GM18505 (cell line): ENCODE measurements at regions not wholly inside any gene's neighbourhood (a gene's known extent, or its start where the extent isn't known, plus 50 kb on each side); places are given as distances from the start of the nearest gene placed in this dataset.
"Not testable (repeated sequence)": the region's sequence is repeated elsewhere in the genome, so short reads cannot be mapped to it uniquely, and the experiment has no call there.

Source experiments
- ATAC-seq: cut with Tn5 transposase; IDR thresholded peaks from one replicate; pipeline ENCODE4 v1.9.1; 2021; ENCODE audit not compliant: unreplicated experiment
- POLR2A ChIP-seq: IDR thresholded peaks from 4 replicates; pipeline ENCODE4 v1.6.1; 2011; ENCODE audit warnings: borderline replicate concordance; ENCODE audit not compliant: insufficient read depth, insufficient read length; ENCODE audit errors: extremely low read depth

DNA sequence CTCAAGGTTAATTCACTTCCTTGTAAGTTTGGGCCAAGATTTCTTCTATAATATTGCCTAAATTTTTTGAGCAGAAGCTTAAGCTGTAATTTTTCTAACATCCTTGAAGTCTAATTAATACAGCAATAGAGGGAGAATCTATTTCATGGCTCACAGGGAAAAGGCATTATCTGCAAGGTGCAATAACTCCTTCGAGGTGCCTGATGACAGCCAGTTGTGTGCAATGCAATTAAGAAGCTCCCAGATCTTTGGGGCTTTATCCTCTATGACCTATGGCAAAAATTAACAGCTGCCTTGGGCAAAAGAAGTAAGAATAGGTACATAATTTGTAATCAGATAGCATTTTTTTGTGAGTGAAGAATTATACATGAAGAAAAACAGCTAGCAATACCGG is 554.6 kb upstream of the SALL3 start:
- TF ChIP-seq POLR2A = no peak
- ATAC-seq = no peak

DNA sequence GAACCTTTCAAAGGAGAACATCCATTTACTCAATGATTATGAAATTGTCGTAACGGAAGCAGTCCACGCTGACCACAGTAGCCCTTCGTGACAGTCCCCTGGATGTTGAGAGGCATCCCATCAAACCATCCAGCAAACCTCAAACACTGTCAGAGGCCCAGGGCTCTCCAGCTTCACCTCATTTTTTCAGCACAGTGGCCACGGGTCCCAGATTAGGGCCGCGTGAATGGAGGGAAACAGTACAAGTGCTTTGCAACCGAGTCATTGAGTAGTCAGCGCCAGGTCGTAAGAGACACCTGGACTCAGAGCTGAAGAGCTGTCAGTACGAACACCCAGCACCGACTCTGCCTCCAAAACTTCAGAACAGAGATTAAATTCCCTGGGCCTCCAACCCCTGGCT is 552.5 kb upstream of the SALL3 start:
- ATAC-seq = no peak
- TF ChIP-seq POLR2A = no peak

DNA sequence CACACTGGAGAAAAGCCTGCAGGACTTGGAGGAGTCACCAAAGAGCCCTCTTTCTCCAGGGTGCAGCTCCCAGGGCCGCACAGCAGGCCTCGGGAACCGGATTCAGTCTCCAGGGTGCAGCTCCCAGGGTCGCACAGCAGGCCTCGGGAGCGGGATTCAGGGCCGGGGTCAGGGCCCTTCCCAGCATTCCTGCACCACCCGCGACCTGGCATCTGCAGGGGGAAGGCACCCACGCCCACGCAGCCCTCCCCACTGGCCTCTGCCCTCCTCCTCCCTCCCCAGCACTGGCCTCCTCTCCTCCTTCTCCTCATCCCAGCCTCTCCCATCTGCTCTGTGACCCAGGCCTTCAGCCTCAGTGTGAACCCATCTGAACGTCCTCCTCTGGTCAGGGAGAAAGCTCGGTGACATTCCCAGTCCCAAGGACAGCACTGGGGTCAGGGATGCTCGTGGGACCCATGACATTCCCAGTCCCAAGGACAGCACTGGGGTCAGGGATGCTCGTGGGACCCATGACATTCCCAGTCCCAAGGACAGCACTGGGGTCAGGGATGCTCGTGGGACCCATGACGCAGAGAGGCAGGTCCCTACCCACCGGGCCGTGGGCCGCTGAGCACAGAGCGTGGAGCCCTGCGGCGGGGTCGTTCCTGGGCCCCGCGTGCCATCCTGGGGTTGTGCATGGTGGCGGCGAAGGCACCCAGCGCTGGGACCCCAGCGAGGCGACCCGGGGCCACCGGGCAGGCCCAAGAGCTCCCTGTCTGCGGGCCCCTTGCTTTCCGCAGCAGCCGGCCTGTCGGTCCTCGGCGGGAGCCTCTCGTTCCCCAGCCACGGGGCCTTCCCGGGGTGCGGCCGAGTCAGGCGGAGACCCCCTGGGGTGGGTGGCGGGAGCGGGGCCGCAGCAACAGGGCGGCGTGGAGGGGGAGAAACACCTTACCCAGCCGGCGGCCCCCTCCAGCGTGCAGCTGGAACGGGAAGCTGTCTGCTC is 550.2 kb upstream of the SALL3 start:
- TF ChIP-seq POLR2A = no peak
- no peak for ATAC-seq

DNA sequence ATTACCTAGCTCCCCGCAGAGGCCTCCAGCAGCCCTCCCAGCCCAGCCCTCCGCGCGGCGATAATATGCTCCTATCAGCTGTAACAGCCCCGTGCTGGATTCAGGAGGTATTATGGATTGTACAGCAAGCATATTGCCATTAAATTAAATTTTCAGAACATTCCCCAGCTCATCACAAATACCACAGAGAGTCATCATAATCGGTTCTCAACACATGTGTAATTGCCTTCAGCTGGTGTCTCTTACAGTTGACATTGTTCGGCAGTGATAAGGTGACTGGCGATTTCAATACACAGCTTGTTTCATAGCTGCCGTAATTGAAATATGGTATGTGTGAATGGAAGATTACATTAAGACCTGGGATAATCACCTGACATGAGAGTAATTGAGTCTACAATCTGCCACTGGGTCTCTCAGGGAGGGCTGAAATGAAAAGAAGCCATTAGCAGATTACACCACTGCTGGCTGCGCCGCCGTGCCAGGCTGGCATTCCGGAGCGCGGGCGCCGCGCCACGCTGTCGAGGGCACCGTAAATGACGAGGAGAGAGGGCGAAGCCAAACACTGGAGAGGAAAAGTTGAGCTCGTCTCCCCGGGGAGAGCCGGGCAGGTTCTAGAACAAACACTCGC is 549.4 kb upstream of the SALL3 start:
- TF ChIP-seq POLR2A = no peak
- ATAC-seq = no peak

DNA sequence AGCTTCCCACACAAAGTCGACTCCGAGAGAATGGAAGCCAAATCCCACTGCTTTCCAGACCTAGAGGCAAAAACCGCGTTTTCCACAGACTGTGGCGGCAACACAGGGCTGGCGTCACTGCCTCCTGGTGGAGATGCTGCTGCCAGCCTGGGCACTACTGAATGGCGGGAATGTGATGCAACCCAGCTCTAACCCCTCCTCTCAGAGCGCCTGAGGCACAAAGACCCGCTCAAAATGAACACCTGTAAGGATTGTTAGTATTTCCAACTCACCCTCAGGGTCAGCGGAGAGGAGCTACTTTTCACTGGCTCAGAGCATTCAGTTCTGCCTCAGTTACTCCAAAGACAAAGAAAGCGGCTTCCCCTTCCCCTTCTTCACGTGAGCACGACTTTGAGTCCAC is 548.0 kb upstream of the SALL3 start:
- no peak for TF ChIP-seq POLR2A
- ATAC-seq = no peak

DNA sequence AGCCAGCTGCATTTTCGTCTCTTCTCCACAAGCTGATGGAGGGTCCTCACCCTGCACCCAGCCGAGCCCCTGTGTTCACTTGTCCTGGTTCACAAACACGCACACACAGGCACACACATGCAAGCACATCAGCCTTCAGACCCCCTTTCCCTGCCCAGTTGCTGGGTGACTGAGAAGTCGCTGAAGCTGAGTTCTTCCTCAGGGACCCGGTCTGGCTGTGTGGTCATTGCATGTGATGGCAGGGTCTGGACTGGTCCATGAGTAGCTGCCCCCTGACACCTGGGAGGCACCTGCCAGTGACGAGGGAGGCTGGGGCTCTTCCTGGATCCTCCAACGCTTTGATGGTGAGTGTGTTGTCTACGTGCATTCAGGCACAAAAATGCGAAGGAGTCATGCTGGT is 546.1 kb upstream of the SALL3 start:
- ATAC-seq = no peak
- TF ChIP-seq POLR2A = no peak

DNA sequence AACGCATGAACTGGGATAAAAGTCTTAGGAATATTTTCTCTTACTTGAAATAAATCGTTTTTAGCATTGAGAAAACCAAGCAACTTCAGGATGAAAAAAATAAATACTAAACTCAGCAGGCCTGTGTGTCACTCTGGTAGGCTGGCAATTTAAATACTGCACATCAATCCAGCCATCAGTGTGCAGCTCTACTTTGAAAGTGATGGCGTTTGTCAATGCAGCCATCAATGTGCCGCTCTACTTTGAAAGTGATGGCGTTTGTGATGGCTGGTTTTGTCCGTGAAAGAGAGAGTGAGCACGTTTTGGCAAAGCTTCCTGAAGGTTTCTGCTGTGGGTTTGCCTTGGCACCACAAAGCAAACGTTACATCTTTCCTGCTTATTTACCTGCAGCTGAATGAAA is 543.5 kb upstream of the SALL3 start:
- no peak for TF ChIP-seq POLR2A
- ATAC-seq = no peak

DNA sequence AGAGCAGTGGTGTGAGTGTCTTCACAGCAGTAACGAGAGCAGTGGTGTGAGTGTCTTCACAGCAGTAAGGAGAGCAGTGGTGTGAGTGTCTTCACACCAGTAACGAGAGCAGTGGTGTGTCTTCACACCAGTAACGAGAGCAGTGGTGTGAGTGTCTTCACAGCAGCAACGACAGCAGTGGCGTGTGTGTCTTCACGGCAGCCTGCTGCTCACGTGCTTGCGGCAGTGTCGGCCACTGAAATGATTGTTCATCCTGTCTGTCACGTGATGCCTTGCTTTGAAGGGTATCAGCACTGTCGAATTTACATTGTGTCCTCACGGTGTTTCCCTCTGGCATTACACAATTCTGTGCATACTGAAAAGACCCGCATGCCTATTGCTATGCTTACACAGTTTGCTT is 541.4 kb upstream of the SALL3 start:
- ATAC-seq = not testable (repeated sequence)

DNA sequence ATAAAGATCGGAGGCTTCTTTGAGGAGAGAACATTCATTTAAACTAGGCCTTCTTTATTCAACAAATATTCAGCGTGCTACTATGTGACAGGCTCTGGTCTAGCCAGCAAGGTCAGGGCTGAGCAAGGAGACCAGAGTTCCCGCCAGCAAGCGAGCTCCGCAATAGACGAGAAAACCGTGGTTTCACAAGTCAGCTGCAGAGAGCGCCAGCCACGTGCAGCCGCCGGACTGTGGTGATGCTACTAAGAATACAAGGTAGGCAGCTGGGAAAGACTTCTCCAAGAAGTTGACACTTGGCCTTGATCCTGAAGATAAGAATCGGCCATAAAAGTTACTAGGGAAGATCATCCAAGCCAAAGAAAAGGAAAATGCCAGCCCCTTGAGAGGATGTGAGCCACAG is 533.7 kb upstream of the SALL3 start:
- no peak for TF ChIP-seq POLR2A
- no peak for ATAC-seq

DNA sequence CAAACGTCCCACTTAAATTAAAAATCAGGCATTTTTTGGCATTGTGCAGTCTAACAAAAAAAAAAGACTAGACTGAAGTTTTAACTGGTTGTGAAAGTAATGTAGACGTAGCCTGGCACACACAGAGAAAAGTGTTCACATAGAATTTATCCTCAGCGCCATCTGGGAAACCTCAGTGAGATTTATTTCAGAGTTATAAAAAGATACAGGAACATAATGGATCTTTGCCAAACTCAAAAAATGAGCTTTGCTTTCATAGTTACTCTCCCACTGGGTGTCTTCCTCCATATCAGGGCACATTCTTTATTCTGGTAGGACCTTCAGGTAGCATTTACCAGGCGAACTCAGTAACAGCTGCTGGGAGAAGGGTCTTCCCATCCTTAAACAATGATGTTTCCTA is 532.4 kb upstream of the SALL3 start:
- TF ChIP-seq POLR2A = no peak

DNA sequence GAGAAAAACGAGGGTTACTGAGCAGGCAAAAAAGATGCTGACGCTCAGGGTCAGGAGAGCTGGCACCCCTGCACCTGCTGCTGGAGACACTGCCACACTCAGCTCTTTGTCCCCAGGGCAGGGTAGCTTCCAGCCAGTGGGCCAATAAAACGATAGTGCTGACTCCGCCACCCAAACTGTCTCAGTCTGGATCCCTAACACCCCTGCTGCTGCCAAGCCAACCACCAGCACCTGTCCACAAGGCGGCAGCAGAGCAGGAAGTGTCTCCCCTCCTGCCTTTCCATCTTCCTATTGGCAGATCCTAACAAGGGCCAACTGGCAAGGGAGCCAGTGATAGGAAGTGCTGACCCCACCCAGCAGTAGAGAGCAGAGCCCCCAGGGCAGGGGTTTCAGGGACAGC is 531.5 kb upstream of the SALL3 start:
- no peak for ATAC-seq
- TF ChIP-seq POLR2A = no peak

More for the DNA sequence above, 532.4 kb upstream of the SALL3 start:
- no peak for ATAC-seq

DNA sequence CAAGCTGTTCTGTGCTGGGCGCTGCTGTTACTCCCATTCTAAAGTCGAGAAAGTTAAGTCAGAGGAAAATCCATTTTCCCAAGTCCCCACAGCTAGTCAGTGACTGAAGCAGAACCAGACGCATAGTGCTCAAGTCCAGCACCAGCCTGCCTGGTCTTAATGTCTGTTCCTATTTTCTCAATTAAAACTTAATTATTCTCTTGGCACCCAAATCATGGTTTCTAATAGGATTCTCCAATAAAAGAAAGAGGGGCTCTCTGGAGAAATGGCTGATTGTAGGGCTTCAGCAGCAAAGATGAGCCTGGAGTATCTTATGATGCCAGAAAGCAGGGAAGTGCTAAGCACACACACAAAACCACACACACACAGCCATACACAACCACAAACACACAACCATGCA is 531.0 kb upstream of the SALL3 start:
- TF ChIP-seq POLR2A = no peak
- no peak for ATAC-seq

DNA sequence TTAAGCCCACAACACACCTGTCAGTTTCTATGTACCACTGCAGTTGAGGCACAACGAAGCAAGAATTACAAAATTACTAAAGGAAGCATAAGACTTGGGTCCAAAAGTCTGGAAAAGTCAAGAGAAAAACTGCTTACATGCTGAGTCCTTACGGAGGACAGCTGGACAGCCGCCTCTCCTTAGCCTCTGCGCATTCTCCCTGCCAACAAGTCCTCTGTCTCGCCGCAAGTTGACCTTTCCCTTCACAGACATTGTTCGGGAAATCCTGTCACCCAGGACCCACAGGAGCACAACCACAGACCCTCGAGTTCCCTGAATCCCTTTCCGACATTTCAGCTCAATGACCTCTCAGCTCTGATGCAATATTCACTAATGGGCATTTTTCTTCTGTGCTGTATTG is 525.4 kb upstream of the SALL3 start:
- no peak for ATAC-seq
- no peak for TF ChIP-seq POLR2A

DNA sequence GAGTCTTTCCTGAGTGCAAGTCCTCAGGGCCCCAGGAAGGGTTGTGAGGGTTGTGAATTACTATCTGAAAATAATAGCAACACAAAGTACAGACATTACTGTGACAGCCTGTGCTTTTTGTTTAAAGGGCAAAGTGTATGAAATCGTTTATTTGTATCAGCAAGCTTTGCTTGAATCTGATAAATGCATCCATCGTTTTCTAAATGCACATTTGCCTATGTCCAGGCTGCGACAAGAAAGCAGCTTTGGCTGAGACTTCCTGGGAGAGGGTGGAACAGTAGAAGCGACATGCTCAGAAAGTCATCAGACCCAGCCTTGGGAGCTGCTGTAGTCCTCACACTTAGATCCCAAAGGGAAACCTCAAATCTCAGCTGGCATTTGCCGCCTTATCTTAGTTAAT is 524.2 kb upstream of the SALL3 start:
- ATAC-seq = no peak
- TF ChIP-seq POLR2A = no peak
